Hematopoietic multipotent progenitor cell treated with erythropoietin and hydrocortisone succinate and interleukin-3 and kit ligand, for 6 days (in vitro differentiated cells): ENCODE measurements at regions not wholly inside any gene's neighbourhood (a gene's known extent, or its start where the extent isn't known, plus 50 kb on each side); places are given as distances from the start of the nearest gene placed in this dataset.
"Not testable (repeated sequence)": the region's sequence is repeated elsewhere in the genome, so short reads cannot be mapped to it uniquely, and the experiment has no call there.

Source experiments
- DNase-seq: peaks from one replicate; pipeline ENCODE4 v3.0.0-alpha.2; 2015

DNA sequence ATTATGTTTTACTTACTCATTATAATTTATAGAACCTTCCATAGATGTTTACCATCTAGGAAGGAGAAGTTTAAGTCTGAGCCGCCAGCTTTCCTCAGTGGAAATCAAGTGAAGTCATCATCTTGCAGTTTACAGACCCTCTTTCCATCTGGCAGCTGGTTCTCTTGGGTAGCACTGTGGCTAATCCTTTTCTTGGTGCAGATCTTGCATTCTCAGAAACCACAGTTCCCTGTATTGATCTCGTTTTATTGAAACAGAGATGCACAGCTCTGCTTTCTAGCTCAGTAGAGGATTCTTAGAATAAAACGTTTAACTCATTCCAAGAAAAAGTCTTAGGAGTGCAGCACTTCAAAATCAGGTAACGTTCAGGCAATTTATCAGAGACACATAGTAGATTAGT, 1154.7 kb downstream of the FOXD4L5 start:
- DNase-seq = not testable (repeated sequence)

DNA sequence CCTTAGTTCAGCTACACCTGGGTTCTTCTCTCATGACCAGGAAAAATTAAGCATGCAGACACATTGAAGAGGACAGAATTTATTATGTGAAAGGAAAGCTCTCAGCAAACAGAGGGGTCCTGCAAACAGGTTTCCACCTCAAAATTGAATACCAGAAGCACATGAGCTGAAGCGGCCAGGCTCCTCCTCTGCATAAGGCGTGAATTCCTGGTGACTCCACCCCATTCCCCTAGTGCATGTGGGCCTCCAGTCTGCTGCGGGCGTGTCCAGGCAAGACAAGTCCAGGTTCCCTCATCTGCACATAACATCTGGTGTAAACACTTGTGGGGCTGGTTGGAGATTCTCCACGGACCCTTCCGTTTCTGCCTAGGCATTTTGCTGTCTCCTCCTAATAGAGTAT, 1156.4 kb downstream of the FOXD4L5 start:
- no peak for DNase-seq

DNA sequence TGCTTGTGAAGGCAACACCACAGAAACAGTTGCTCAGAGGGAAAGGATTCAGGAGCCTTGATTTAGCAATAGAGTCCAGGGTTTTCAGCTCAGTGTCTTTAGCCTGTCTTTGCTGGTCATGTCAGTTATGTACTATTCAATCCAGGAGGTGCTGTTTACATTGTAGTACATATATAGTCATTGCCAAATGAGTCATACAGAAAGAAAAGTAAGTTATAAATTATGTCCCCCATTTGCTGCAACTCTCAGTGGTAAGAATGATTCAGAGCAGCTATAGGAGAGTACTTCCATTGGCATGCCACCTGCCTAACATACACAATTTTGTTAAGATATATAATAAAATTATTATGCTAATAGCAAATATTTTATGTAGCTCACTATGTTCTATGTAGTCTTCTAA, 1163.4 kb downstream of the FOXD4L5 start:
- DNase-seq = not testable (repeated sequence)

DNA sequence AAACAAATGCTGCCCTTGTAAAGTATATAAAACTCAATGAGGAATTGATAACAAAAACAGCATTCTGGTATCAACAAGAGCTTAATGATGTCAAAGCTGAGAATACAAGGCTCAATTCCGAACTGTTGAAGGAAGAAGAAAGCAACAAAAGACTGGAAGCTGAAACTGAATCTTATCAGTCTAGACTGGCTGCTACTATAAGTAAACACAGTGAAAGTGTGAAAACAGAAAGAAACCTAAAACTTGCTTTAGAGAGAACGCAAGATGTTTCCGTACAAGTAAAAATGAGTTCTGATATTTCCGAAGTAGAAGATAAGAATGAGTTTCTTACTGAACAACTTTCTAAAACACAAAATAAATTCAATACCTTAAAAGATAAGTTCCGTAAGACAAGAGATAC, 1167.7 kb downstream of the FOXD4L5 start:
- DNase-seq = not testable (repeated sequence)

DNA sequence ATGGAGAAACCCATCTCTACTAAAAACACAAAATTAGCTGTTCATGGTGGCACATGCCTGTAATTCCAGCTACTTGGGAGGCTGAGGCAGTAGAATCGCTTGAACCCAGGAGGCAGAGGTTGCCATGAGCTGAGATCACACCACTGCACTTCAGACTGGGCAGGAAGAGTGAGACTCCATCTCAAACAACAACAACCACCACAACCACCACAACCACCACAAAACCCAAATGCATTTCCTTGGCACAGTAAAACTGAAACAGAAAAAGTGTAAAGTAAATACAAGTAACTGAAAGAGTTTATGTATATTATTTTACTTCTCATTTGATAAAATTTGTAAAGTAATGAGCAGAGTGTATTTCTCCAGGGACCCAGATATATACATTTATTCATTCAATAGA, 1177.1 kb downstream of the FOXD4L5 start:
- DNase-seq = not testable (repeated sequence)

DNA sequence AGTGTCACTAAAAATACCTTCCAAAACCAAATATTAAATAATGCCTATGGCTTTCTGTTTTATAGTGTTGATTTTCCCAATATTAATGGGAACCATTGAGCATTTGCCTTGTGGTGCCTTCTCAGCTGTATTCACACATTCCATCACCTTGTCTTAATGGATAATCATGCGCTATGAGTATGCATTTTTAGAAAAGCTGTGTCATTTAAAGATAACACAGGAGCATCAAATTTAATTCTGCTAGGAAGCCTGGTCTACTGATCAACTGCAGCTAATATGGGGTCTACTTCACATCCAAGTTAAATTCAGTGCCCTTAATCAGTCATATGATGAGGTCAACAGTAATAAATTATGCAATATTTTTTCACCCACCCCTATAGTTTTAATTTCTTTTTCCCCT, 1177.8 kb downstream of the FOXD4L5 start:
- DNase-seq = not testable (repeated sequence)

DNA sequence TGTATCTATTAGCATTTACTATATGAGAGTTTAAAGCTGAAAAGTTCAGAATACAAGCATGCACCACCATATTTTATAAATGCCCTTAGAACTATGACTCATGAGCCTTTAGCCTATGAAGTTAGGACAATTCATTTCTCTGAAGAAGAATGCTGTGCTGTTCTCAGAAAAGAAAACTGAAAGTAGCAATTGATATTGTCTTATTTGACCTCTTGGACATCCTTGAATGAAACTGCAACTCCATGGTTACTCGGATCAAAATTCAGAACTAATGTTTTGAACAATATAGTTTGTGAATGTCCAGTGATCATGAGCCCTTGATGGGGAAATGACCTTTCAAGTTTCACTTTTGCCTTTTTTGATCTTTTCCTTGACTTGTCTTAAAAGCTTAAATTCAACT, 1179.8 kb downstream of the FOXD4L5 start:
- not testable (repeated sequence) for DNase-seq

DNA sequence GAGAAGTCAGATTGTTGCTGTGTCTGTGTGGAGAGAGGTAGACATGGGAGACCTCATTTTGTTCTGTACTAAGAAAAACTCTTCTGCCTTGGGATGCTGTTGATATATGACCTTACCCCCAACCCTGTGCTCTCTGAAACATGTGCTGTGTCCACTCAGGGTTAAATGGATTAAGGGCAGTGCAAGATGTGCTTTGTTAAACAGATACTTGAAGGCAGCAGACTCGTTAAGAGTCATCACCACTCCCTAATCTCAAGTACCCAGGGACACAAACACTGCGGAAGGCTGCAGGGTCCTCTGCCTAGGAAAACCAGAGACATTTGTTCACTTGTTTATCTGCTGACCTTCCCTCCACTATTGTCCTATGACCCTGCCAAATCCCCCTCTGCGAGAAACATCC, 1183.5 kb downstream of the FOXD4L5 start:
- not testable (repeated sequence) for DNase-seq

DNA sequence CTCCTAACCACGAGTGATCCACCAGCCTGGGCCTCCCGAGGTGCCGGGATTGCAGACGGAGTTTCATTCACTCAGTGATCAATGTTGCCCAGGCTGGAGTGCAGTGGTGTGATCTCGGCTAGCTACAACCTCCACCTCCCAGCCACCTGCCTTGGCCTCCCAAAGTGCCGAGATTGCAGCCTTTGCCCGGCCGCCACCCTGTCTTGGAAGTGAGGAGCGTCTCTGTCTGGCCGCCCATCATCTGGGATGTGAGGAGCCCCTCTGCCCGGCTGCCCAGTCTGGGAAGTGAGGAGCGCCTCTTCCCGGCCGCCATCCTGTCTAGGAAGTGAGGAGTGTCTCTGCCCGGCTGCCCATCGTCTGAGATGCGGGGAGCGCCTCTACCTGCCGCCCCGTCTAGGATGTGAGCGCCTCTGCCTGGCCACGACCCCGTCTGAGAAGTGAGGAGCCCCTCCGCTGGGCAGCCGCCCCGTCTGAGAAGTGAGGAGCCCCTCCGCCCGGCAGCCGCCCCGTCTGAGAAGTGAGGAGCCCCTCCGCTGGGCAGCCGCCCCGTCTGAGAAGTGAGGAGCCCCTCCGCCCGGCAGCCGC, 1184.3 kb downstream of the FOXD4L5 start:
- DNase-seq = not testable (repeated sequence)

DNA sequence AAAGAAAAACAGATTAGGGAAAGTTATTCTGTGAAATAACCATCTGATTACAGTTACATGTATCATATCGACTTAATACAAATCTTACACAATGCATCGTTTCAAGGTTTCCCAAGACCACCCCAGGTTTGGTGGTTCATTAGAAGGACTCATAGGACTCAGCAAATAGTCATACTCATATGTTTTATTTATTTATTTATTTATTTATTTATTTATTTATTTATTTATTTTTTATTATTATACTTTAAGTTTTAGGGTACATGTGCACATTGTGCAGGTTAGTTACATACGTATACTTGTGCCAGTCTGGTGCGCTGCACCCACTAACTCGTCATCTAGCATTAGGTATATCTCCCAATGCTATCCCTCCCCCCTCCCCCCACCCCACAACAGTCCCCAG, 1199.0 kb downstream of the FOXD4L5 start:
- not testable (repeated sequence) for DNase-seq

DNA sequence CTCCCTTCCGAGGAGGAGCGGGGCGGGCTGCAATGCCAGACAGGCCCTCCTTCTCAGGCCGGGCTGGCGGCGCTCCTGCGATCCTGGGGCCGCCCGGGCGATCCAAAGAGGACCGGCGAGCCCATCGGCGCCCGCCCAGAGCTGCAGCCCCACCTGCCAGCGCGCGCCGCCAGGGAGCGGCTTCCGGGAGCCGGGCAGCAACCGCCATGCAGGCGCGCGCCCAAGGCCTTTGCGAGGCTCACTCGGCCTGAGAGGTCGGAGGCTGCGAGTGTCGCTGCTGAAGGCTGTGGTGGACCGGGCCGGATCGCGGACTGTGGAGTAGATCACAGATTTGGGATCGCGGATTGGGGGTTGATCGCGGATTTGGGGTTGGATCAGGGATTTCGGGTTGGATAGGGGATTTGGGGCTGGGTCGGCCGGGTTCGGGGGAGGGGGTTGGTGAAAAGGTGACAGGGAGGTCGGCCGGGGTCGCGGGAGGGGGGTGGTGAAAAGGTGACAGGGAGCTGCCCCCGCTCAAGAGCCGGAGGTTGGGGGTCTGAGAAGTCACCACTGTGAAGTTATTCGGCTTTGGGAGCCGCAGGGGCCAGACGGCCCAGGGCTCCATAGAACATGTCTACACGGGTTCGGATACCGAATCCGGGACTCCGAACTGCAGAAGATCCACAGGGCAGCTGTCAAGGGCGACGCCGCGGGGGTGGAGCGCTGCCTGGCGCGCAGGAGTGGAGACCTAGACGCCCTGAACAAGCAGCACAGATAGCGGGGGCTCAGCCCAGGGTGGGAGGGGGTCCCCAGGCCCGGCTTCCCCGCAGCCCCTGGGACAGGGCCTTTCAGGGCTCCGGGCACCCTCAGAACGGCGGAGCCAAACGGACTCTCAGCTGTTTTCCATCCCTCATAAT, 1213.4 kb downstream of the FOXD4L5 start:
- not testable (repeated sequence) for DNase-seq

DNA sequence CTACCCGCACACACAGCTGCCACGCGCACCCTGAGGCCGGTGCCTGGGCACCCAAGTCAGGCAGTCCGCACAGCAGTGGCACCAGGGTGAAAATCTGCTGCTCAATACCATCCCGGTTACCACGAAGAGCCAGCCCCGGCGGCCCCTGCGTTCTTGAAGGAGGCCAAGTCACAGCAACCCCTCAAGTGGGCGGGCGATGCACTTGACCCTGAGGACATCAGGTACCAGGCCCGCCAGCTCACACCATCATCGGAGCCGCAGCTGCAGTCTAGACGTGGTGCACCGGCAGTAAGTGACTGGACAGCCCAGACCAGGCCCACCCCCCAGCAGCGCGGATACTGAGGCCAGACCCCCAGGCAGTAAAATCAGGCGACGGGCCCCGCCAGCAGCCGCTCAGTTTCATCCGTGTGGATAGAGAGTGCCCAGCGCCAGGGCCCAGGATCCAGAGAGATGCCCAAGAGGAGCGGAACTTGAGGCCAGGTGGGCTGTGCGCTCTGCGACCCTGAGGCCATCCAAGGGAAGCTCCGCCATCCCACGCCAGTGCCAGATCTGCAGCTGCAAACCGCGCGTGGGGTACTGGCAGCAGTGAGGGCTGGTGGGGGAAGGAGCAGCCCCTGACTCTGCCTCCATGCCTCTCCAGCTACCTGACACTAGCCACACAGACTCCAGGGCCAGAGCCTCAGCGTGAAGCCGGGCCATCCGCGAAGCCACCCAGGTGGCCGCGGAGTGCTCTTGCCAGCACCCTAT, 1214.2 kb downstream of the FOXD4L5 start:
- DNase-seq = not testable (repeated sequence)

DNA sequence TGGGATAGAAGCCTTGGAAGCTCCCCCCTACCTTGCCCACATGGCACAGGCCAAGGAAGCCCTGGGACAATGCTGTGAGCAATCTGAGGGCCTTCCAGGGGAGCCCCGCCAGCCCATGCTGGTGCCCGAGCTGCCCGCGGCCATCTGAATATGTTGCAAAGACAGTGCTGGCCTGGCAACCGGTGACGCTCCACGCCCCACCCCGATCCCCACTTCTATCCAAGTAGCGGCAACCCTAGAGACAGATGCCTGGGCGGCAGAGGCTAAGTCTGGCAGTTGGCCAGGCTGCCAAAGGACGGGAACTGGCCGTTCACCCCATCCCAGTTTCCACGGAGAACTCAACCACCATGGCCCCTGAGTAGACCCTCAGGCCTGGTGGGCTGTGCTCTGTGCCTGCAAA, 1214.9 kb downstream of the FOXD4L5 start:
- not testable (repeated sequence) for DNase-seq

DNA sequence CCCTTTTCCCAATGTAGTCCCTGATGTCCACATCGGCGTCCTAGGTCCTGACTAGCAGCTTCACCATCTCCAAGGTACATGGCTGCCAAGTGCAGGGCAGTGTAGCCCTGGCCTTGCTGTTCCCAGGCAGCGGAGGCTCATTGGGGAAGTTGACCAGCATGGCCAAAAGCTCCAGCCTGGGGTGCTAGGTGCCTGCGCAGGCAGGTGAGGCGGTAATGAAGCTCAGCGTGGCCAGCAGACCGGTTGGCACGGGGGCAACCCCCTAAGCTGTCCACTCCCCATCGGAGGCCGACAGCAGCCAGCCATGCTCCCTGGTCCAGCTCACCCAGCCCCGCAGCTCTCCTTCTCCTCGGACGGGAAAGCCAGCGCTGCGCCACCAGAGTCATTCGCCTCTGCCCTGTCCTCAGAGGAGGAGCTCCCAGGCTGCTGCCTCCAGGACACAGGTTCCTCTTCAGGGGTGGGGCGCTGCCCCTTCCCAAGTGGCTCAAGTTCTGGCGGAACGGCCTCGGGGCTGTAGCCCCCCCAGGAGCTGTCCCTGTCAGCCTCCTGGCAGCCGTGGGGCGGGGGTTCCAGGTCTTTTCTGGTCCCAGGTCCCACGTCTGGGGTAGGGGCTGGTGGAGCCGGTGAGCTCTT, 1218.2 kb downstream of the FOXD4L5 start:
- no peak for DNase-seq

DNA sequence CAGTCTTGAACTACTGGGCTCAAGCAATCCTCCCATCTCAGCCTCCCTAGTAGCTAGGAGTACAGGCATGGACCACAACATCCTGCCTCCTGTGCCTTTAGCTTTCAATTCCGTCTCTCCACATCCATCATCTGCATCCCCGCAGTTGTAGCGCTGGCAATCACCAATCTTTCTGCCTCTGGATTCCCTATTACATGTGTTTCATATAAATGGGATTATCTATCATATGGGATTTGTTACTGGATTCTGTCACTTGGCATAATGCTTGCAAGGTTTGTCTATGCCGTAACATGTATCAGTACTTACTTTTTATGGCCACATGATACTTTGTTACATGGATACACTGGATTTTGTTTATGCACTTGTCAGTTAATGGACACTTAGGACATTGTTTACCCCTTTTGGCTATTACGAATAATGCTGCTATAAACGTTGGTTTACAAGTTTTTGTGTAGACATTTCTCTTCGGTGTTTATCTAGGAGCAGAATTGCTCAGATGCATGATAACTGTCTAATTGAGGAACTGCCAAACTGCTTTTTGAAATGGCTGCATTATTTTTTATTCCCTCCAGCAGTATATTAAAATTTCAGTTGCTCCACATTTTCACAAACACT, 1223.9 kb downstream of the FOXD4L5 start:
- DNase-seq = no peak

DNA sequence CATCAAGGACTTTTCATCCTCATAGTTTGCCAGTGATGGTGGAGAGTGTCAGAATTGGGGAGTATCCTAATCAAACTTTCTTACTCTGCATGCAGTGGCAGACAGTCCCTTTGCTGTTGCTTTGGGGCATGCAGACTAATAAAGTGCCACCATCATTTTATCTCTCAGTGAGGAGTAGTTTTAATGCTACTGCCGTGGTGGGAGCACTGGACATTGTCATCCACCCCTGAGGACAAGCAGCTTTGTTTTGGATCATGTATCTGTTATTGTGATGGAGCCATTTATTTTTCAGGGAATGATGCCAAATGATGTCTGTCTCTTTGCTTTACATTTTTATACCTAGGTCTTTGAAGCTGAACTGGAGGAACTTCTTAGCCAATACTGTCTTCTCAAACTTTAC, 1226.9 kb downstream of the FOXD4L5 start:
- DNase-seq = not testable (repeated sequence)

DNA sequence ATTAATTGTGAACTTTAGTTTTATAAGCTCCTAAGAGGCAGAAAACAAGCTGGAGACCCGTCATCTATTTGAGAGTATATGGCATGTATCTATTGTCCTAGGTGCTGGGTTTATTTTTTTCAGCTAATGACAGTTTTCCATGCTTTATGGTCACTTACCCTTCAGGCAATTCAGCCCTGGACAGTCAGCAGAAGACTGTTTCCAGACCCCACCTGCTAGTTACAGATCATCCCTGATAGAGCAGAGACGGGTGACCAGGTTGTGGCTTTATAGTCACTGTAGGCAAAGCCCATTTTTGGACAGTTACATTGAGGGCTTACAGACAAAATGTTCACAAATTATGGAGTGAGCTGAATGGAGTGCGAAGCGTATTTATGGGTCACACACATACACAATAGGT, 1227.5 kb downstream of the FOXD4L5 start:
- DNase-seq = no peak

DNA sequence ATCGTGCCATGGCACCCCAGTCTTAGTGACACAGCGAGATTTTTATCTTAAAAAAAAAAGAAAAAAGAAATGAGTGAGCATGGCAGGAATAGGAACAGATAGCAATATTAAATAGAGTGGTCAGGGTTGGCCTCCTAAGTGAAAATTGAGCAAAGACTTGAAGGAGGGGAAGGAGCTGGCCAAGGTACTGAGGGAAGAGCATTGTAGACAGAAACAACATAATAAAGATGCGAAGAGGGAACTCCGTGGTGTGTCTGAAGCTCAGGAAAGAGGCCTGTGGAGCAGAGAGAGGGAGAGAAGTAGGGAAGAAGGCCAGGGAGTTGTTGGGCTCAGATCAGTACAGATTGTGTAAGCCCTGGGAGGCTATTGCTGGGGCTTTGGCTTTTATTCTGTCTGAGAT, 1256.1 kb downstream of the FOXD4L5 start:
- not testable (repeated sequence) for DNase-seq

DNA sequence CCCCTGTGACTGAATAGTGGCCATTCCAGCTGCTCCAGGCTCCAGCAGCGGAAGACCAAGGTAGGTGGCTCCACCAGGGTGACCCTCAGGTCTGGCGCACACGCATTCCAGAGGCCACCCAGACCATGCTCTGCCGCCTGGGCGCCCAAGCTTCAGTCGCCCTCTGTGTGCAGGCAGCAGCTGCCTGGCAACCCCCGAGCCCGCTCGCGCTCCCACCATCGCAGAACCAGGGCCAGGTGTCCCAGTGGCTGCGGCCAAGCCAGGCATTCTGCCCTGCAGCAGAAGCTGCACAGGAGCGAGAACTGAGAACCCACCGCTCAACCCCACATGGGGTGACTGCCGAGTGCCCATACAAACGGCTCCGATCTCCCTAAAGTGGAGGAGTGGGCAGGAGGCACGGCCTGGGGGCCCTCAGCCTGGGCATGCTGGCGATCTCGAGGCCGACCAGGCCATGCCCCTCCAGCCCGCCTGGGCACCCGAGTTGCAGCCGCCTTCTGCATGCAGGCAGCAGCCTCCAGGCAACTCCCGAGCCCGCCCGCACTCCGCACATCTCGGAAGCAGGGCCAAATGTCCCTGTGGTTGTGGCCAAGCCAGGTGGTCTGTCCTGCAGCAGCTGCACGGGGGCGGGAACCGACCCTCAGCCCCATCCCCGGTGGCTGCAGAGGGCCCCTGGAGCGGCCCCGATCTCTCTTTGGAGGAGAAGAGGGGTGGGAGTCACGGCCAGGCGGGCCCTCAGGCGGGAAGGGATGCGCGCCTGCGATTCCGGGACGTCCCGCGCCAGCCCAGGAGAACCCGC, 1264.1 kb downstream of the FOXD4L5 start:
- not testable (repeated sequence) for DNase-seq

DNA sequence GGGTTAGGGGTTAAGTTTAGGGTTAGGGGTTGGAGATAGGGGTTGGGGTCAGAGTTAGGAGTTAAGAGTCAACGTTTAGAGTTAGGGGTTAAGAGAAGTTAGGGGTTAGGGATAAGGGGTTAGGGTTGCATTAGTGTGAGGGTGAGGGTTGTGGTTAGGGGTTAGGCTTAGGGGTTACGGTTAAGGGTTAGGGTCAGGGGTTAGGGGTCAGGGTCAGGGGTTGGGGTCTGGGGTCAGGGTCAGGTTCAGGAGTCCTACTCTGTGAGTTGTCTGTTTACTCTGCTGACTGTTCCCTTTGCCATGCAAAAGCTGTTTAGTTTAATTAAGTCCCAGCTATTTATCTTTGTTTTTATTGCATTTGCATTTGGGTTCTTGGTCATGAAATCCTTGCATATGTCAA, 1267.3 kb downstream of the FOXD4L5 start:
- not testable (repeated sequence) for DNase-seq

DNA sequence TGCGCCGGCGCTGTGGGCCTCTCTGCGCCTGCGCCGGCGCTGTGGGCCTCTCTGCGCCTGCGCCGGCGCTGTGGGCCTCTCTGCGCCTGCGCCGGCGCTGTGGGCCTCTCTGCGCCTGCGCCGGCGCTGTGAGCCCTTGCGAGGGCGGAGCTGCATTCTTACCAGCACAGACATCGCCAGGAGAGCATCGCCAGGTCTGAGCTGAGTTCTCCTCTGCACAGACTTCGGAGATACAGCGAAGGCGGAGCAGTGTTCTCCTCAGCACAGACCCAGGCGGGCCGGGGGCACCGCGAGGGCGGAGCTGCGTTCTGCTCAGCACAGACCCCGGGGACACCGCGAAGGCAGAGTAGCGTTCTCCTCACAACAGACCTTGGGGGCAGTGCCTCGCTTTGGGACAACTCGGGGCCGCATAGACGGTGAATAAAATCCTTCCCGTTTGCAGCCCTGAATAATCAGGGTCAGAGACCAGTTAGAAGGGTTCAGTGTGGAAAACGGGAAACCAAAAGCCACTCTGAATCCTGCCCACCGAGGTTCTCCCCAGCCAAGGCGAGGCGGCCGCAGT, 1268.1 kb downstream of the FOXD4L5 start:
- DNase-seq = peak; percentile 32
